Muscle of leg (tissue), 3 donors: ENCODE measurements at regions not wholly inside any gene's neighbourhood (a gene's known extent, or its start where the extent isn't known, plus 50 kb on each side); places are given as distances from the start of the nearest gene placed in this dataset.
"Not testable (repeated sequence)": the region's sequence is repeated elsewhere in the genome, so short reads cannot be mapped to it uniquely, and the experiment has no call there.

Source experiments
- DNase-seq: peaks from one replicate; pipeline ENCODE4 v3.0.0; 2013
- H3K27ac ChIP-seq: one replicate; pipeline ENCODE4 v1.5.1; 2013; ENCODE audit warnings: mild to moderate bottlenecking, low read length, control low read depth
- H3K27me3 ChIP-seq: one replicate; pipeline ENCODE4 v1.6.1; 2013; ENCODE audit warnings: low read length; ENCODE audit not compliant: control insufficient read depth, insufficient read depth
- H3K36me3 ChIP-seq: one replicate; pipeline ENCODE4 v1.6.1; 2013; ENCODE audit warnings: low read length; ENCODE audit not compliant: control insufficient read depth, insufficient read depth
- H3K4me1 ChIP-seq: one replicate; pipeline ENCODE4 v1.6.1; 2013; ENCODE audit warnings: low read length; ENCODE audit not compliant: control insufficient read depth, insufficient read depth
- H3K4me3 ChIP-seq: one replicate; pipeline ENCODE4 v1.5.1; 2013; ENCODE audit warnings: low read length, control low read depth
- H3K9me3 ChIP-seq: replicated peaks from 2 replicates; pipeline ENCODE4 v1.6.1; 2013; ENCODE audit warnings: low read depth, low read length; ENCODE audit not compliant: control insufficient read depth
- WGBS: methylation state at CpG from one replicate; pipeline ENCODE4 v1.1.5; 2013; ENCODE audit warnings: missing lambda C conversion rate; ENCODE audit not compliant: insufficient coverage; 5-methylcytosine and 5-hydroxymethylcytosine counted together

DNA sequence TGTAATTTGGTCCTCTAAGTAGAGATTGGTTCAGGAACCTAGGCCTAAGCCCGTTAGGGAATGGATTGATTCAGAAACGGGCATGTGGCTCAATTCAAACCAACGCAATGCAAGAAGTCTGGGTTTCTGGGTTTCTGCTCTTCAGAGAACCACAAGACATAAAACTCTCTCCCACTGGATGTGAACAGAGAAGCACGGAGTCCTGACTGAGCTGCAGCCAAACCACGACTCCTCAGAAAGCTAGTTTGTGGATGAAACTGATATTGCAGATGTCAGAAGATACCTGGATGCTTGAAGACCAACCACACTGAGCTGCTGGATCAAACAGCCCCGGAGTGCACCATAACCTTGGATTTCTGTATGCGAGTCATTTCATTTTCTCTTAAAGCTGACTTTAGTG lies 50.0 kb downstream of the SOD2 start:
- peaks cover 3% of the 10 kb centered on the region for H3K9me3 ChIP-seq
- no peak overlapping the region for H3K4me3 ChIP-seq
- WGBS, result 53% methylated on average over 3 of the region's 7 CpGs
- no peaks in the 10 kb centered on the region for H3K36me3 ChIP-seq
- no peaks in the 10 kb centered on the region for H3K27me3 ChIP-seq
- H3K27ac ChIP-seq, result peak overlapping the region; percentile 37
- no peak for DNase-seq
- peaks cover 13% of the 10 kb centered on the region for H3K4me1 ChIP-seq

GRCh38 chr6:159642481-159642880 lies 50.6 kb downstream of the SOD2 start:
- Histone ChIP-seq H3K27ac (peak overlapping the region; percentile 23), H3K27me3 (no peaks in the 10 kb centered on the region)
- WGBS, result no CpG with 5 or more reads among the region's 1 CpG

GRCh38 chr6:159640722-159641482 lies 52.1 kb downstream of the SOD2 start:
- no CpG with 5 or more reads among the region's 6 CpGs for WGBS
- Histone ChIP-seq H3K27ac (no peak overlapping the region), H3K4me3 (no peak overlapping the region), H3K4me1 (peaks cover 13% of the 10 kb centered on the region), H3K36me3 (no peaks in the 10 kb centered on the region), H3K27me3 (no peaks in the 10 kb centered on the region), H3K9me3 (peaks cover 5% of the 10 kb centered on the region)
- no peak for DNase-seq

More at GRCh38 chr6:159642481-159642880, 50.6 kb downstream of the SOD2 start:
- peaks cover 5% of the 10 kb centered on the region for H3K9me3 ChIP-seq
- H3K4me1 ChIP-seq, result peaks cover 13% of the 10 kb centered on the region
- no peaks in the 10 kb centered on the region for H3K36me3 ChIP-seq
- peak; percentile 96 for DNase-seq
- no peak overlapping the region for H3K4me3 ChIP-seq

- H3K36me3 ChIP-seq, result no peaks in the 10 kb centered on the region
- peaks cover 5% of the 10 kb centered on the region for H3K9me3 ChIP-seq
- no peaks in the 10 kb centered on the region for H3K27me3 ChIP-seq
- peaks cover 13% of the 10 kb centered on the region for H3K4me1 ChIP-seq
- H3K27ac ChIP-seq, result no peak overlapping the region
- no peak overlapping the region for H3K4me3 ChIP-seq
- no peak for DNase-seq
- 54% methylated on average over 2 of the region's 2 CpGs for WGBS
These were observed 52.7 kb downstream of the SOD2 start for GRCh38 chr6:159640322-159640721.

DNA sequence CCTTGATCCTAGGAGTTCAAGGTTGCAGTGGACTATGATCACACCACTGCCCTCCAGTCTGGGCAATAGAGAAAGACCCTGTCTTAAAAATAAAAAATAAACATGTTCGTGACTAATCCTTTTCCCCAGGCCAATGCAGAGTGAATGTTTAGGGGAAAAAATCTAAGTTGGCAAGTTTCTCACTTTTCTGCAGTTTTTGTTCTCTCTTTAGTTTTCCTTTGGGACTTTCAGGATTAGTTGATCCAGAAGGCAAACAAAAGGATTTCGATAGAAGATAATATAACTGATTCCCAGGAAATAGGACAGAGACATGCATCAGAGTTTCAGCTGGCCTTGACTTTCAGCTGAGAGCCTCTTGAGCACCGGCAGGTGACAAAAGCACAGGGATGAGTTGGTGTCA lies 53.3 kb downstream of the SOD2 start:
- 25% methylated on average over 1 of the region's 3 CpGs for WGBS
- Histone ChIP-seq H3K9me3 (peaks cover 5% of the 10 kb centered on the region), H3K4me1 (peaks cover 13% of the 10 kb centered on the region), H3K4me3 (no peak overlapping the region), H3K27ac (no peak overlapping the region), H3K27me3 (no peaks in the 10 kb centered on the region), H3K36me3 (no peaks in the 10 kb centered on the region)
- peak; percentile 78 for DNase-seq

DNA sequence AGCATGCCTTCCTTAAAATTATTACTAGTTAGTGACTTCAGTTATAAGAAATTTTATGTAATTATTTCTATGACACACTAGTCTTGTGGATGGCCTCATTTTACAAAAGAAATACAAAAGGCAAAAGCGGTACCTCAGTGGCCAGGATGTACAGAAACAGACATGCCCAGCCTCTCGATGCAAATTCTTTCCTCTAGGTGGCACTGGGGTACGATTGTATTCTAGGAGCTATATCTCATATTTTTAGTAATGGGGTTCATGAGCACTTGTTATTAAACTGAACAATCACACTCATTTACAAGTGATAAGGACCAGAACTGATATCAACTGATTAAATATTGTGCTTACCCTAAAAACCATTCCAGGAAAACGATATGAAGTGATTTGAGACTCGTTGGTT lies 59.8 kb downstream of the SOD2 start:
- DNase-seq, result no peak
- H3K4me3 ChIP-seq, result no peak overlapping the region
- peaks cover 4% of the 10 kb centered on the region for H3K9me3 ChIP-seq
- no peaks in the 10 kb centered on the region for H3K36me3 ChIP-seq
- H3K4me1 ChIP-seq, result peaks cover 2% of the 10 kb centered on the region
- no peaks in the 10 kb centered on the region for H3K27me3 ChIP-seq
- no CpG with 5 or more reads among the region's 5 CpGs for WGBS
- H3K27ac ChIP-seq, result no peak overlapping the region

DNA sequence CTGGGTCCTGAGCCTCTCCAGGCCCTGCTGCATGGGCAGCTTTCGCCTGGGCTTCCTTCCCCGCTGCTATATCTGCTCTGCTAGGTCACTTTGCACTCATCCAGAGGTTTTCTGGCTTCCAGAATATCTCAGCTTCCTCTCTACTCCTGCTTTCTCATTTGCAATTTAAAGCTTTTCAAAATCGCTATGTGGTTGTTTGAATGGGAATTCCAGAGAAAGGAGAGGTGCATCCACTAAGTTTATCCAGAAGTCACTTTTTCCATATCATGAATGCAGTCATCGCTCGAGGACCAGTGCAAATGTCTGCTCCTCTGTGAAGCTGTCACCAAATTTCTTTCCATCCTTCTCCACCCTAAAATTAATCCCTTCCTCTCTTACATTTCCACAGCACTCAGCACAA lies 61.2 kb downstream of the SOD2 start:
- Histone ChIP-seq H3K4me1 (peaks cover 2% of the 10 kb centered on the region), H3K36me3 (no peaks in the 10 kb centered on the region), H3K27me3 (no peaks in the 10 kb centered on the region), H3K4me3 (no peak overlapping the region), H3K9me3 (no peaks in the 10 kb centered on the region), H3K27ac (peak overlapping the region; percentile 77)
- DNase-seq, result peak; percentile 84
- 64% methylated on average over 4 of the region's 5 CpGs for WGBS

DNA sequence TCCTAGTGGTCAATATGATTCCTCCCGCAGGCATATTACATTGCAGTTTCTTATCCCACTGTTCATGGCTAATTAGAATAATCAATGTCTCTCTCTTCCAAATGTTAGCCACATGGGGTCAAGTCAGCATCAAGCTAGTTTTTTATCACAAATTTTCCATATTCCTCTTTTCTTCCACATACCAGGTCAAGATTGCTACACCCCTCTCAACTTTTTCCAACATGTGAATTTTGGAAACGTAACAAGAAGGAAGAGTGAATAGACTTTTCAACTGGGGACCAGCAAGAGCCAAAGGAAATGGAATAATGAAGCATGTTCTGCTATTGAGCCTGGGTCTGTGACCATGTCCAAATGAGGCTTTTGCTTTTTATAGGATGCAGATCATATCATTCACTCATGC lies 65.1 kb downstream of the SOD2 start:
- no peaks in the 10 kb centered on the region for H3K27me3 ChIP-seq
- H3K9me3 ChIP-seq, result no peaks in the 10 kb centered on the region
- no peak overlapping the region for H3K27ac ChIP-seq
- 73% methylated on average over 1 of the region's 2 CpGs for WGBS
- DNase-seq, result peak; percentile 91
- H3K4me3 ChIP-seq, result no peak overlapping the region
- peaks cover 2% of the 10 kb centered on the region for H3K4me1 ChIP-seq
- H3K36me3 ChIP-seq, result no peaks in the 10 kb centered on the region

DNA sequence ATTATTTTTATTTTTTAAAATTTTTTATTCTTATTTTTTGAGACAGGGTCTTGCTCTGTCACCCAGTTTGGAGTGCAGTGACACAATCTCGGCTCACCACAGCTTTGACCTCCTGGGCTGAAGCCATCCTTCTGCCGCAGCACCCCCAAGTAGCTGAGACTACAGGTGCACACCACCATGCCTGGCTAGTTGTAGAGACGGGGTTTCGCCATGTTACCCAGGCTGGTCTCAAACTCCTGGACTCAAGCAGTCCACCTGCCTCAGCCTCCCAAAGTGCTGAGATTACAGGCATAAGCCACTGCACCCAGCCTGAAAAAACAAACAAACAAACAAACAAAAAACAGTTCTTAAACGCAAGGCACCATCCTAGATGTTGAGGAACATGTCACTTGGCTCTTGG lies 66.5 kb downstream of the SOD2 start:
- not testable (repeated sequence) for H3K36me3 ChIP-seq, DNase-seq, H3K27ac ChIP-seq, H3K4me1 ChIP-seq, H3K4me3 ChIP-seq, H3K27me3 ChIP-seq, H3K9me3 ChIP-seq
- 93% methylated on average over 3 of the region's 5 CpGs for WGBS

DNA sequence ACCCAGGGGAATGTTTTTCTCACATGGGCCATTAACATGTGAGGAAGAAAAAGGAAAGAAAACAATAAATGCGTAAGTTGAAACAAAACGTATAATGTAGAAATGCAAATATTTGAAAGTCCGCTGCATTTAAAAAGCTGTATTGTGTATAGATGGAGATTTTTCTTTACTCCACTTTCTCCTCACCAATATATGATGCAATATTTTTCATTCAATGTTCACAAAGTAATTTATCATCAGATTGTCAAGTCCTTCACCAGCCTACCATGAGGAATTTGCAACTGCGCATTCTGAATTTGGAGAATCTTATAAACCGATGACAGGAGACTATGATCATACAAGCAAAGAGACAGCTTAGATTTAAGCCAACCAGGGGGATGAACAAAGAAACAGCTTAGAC lies 69.9 kb downstream of the SOD2 start:
- no peak overlapping the region for H3K27ac ChIP-seq
- no peaks in the 10 kb centered on the region for H3K9me3 ChIP-seq
- H3K27me3 ChIP-seq, result no peaks in the 10 kb centered on the region
- WGBS, result 90% methylated on average over 2 of the region's 5 CpGs
- H3K4me1 ChIP-seq, result no peaks in the 10 kb centered on the region
- no peak overlapping the region for H3K4me3 ChIP-seq
- DNase-seq, result no peak
- no peaks in the 10 kb centered on the region for H3K36me3 ChIP-seq

DNA sequence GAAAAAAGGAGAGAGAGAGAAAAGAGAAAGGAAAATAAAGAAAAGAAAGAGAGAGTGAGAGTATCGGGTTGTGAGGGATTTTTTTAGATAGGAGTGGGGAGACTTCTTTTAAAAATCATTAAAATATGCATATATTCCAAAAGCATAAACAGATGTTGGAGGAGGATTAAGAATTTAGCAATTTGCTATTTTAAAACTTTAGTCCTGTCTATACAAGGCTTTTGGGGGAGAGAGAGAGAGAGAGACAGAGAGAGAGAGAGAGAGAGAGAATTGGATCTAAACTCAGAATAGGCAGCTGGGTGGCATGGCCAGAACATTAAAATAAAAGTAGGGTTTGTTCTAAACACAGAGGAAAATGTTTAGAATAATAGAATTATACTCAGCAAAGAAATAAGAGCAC lies 72.1 kb downstream of the SOD2 start:
- H3K9me3 ChIP-seq, result peaks cover 7% of the 10 kb centered on the region
- WGBS, result no CpG with 5 or more reads among the region's 1 CpG
- no peaks in the 10 kb centered on the region for H3K36me3 ChIP-seq
- H3K4me1 ChIP-seq, result no peaks in the 10 kb centered on the region
- peak; percentile 52 for DNase-seq
- no peaks in the 10 kb centered on the region for H3K27me3 ChIP-seq
- H3K4me3 ChIP-seq, result no peak overlapping the region
- H3K27ac ChIP-seq, result peak overlapping the region; percentile 8
